GM21576 (cell line): ENCODE measurements at regions not wholly inside any gene's neighbourhood (a gene's known extent, or its start where the extent isn't known, plus 50 kb on each side); places are given as distances from the start of the nearest gene placed in this dataset.
"Not testable (repeated sequence)": the region's sequence is repeated elsewhere in the genome, so short reads cannot be mapped to it uniquely, and the experiment has no call there.

ENCODE experiments used
- ATAC-seq: cut with Tn5 transposase; IDR thresholded peaks from one replicate; pipeline ENCODE4 v1.9.1; 2021; ENCODE audit warnings: mild to moderate bottlenecking, moderate library complexity; ENCODE audit not compliant: unreplicated experiment

DNA sequence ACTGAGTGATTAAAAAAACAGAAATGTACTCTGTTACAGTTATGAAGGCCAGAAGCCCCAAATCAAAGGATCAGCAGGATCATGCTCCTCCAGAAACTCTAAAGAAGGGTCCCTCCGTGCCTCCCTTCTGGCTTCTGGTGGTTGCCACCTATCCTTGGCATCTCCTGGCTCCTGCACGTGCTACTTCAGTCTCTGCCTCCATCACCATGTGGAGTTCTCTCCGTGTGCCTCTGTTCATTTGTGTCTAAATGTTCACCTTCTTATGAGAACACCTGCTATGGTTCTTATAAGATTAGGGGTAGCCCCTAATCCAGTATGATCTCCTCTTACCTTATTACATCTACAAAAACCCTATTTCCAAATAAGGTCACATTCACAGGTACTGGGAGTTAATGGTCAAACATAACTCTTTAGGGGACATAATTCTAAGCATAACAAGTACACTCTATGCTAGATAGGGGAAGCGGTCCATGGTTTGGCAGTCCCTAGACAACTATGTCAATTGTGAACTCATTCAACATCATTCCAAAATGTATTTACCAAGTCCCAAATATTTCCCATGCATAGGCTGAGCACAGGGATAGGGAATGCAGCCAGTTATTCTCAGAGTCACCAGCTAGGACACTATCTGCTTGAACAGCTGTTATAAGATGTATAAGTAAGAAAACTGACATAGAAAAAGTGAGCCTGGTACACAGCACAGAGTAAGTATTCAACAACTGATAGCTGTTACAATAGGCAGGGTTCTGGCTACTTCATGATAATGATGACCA is 295.5 kb upstream of the BOD1L1 start:
- ATAC-seq = no peak

DNA sequence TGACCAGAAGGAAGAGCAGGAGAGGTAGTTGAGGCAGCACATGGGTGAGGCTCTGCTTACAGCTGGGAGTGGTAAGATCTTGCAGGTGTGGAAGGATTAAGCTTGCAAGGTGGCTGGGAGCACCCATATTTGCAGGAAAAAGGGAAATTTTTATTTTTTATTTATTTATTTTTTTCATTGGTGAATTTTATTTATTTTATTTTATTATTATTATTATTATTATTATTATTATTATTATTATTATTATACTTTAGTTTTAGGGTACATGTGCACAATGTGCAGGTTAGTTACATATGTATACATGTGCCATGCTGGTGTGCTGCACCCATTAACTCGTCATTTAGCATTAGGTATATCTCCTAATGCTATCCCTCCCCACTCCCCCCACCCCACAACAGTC is 297.4 kb upstream of the BOD1L1 start:
- not testable (repeated sequence) for ATAC-seq

GRCh38 chr4:13928214-13928613 is 300.7 kb upstream of the BOD1L1 start:
- ATAC-seq = no peak

DNA sequence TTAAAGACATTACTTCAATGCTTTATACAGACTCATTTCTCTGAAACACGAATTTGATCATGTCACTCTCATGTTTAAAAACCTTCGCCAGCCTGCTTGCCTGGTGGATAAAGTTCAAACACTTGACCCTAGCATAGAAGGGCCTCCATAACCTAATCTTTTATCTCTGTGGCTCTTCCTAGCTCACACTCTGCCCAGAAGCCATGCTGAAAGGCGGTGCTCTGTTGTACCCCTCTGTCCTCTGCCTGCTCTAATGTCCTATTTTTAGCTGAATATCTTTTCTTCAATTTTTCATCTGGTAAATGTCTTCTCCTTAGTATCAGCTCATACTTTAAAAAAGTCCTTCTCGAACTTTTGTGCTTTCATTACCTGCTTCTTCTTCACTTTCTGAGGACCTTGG is 302.6 kb upstream of the BOD1L1 start:
- ATAC-seq = no peak

- ATAC-seq = no peak
Measured at GRCh38 chr4:13933191-13933590, 305.7 kb upstream of the BOD1L1 start.

DNA sequence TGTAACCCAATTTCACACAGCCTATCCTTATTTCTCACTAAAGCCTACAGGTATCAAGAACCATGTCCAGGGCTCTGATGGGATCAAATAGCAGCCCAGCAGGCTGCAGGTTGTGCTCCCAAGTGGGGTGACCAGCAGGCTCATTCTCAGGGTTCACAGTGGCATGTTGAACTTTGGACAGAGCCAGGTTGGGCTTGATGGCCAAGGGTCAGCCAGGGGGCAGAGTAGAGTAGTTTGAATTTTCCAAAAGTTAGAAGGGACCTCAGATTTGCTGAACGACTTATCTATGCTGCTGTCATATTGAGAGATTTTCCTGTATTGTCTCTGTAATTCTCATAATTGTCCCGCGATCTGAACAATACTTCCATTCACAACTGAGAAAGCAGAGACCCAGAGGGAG is 310.8 kb upstream of the BOD1L1 start:
- ATAC-seq = no peak

DNA sequence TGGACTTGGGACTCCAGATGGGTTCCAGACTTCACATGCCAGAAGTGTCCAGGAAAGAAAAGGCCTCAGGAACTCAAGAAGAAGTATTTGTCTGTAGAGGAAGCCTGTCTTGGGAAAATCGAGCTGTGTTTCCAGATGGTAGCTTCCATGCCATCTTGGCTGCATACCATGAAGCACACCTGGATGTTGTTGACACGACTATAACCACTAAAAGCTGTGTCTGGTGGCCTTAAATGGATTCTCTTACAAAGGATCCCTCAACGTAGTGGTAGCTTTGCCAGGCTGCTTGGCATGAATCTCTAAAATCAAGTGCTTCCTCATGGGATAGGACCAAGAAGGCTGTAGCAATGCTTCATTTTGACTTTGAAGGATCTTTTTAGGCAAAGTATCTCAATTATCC is 313.4 kb upstream of the BOD1L1 start:
- ATAC-seq = no peak

- no peak for ATAC-seq
Measured at GRCh38 chr4:13942977-13943376, 315.5 kb upstream of the BOD1L1 start.

GRCh38 chr4:13944095-13944511 is 316.6 kb upstream of the BOD1L1 start:
- no peak for ATAC-seq

- no peak for ATAC-seq
Measured at GRCh38 chr4:13947921-13948320, 320.4 kb upstream of the BOD1L1 start.

- no peak for ATAC-seq
Measured at GRCh38 chr4:13950491-13950890, 323.0 kb upstream of the BOD1L1 start.

- no peak for ATAC-seq
Measured at GRCh38 chr4:13953083-13953482, 325.6 kb upstream of the BOD1L1 start.

GRCh38 chr4:13955551-13955950 is 328.0 kb upstream of the BOD1L1 start:
- no peak for ATAC-seq

DNA sequence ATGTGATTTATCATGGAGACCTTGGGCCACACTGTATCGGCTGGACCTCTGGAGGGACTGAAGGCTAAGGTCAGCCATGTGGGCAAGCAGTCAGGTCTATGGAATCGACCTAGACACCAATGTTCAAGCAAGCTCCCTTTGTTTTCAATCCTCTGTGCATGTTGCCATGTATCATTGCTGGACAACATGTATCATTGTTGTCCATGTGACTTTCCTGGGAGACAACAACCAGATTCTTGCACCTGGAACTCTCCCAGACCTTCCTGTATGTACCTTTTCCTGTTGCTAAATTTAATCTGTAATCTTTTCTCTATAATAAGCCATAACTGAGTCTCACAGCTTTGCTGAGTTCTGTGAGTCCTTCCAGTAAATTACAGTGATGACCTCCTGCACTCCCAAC is 329.4 kb upstream of the BOD1L1 start:
- no peak for ATAC-seq

DNA sequence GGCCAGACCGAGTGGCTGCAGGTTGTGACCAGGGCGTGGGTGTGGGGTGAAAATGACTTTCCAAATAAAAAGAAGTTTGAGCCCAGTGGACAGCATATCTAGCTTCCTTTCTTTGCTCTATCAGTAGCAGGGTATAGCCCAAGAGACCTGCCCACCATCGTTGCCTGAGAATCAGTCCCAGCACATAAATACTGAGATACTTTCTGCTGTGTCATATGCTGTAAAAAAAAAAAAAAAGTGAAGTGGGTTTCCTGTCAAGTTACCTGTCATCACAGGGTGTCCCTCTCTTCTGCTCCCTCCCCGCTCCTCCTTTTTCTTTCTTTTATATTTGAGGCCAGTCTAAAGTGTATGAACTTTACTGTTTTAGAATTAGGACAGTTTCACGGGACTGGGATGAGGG is 330.3 kb upstream of the BOD1L1 start:
- no peak for ATAC-seq

DNA sequence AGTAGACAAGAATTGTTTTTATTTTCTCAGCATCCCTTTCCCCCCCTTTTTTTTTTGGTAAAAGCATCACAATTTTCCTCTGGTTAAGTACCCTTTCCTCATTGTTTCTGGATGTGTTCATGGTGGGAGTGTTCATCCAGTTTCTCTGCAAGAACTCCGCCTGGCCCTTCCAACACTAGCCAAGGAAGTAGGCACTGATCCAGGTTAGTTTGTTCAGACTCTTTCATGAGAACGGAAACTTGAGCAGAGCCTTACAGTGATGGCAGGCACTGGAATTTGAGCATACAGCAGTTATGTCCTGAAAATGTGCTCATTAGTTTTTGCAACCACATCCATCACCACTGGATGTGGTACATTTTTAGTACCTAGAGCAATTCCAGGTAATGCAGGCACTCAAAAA is 336.1 kb upstream of the BOD1L1 start:
- ATAC-seq = no peak

DNA sequence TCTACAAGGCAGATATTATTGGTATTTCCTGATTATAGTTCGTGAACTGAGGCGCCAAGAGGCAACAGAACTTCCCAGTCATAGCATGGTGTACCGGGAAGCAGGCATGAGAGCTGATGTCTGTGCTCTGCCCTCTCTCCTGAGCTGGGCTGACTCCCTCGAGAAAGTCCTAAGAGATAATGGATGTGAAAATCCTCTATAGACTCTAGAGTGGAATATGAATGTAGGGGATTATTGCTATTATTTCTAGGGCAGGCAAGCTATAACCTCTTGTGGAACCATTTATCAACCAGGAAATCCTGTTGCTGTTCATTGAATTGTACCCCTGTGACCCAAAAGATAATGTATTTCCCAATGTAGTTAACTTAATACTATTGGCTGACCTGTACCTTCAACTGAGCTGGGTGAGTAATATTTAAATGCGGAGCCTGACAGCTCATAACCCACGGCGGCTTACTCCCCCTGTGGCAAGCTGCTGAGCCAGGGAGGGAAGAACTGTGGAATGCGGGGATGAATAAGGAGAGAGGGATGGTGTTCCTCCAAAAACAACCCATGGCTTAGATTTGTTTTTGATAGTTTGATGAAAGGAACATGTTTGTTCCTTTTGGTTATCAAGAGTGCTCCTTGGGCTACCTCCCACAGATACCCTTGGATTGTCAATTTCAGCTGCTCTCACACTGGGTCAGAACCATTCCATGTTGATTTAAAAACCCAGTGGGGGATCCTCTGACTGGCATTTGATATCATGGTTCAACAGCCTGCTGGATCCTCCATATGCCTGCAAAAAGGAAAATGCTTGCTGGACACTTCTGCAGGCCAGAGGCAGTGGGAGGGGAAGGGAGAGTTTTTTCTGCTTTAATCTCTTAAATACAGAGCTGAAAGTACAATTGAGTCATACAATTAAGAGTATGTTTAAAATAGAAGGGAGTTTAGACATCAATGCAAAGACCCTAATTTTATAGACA is 339.0 kb upstream of the BOD1L1 start:
- ATAC-seq = no peak

DNA sequence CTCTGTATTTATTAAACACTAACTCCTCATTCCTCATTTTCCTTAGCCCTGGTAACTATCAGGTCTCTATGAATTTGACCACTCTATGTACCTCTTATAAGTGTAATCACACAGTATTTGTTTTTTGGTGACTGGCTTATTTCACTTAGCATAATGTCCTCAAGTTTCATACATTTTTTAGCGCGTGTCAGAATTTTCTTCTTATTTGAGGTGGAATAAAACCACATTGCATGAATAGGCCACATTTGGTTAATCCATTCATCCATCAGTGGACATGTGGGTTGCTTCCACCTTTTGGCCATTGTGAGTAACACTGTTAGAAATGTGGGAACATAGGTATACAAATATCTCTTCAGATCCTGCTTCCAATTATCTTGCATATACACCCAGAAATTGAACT is 341.2 kb upstream of the BOD1L1 start:
- ATAC-seq = no peak

- ATAC-seq = no peak
Measured at GRCh38 chr4:13970349-13970748, 342.8 kb upstream of the BOD1L1 start.

- no peak for ATAC-seq
Measured at GRCh38 chr4:13977746-13978145, 350.2 kb upstream of the BOD1L1 start.

DNA sequence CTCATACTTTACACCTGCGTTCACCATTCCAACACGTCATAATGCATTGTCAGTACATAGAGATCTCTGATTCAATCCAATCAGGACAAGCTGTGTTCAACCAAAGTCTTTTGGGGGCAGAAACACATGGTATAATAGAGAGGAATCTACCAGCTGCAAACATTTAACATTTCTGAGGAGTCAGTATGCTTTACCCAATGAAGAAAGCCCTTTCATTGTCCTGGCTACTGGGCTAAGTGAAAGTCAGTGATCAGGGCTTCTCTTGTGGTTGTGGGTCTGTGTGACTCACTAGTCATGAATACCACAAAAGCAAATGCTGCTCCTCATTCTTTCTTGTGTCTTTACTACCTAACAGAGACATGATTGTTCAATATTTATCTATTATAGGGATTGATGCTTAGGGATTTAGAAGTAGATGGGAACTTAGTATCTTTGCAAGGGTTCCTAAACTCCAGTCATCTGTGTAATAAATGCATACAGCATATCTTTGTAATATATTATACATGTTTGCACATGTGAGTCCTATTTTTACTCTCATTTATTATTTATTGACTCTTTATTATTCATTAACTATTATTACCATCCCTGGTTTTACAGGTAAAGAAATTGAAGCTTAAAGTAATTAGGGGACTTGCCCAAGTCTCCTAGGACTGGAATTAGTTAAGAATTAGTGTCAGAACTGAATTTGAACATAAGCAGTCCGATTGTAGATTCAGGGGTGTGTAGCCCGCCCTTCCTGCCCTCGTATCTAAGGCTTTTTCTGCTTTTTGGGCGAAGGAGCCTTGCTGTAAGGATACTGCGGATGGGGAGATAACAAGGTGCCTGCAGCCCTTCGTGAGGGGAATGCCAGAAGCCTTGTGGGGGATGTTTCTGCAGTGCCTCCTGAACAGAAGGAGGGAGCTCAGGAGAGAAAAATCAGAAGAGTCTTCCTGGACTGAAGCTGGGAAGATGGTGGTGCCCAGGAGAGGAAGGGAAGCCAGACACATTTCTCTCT is 353.1 kb upstream of the BOD1L1 start:
- no peak for ATAC-seq
